Activated T-helper 17 cell treated with anti-CD3 and anti-CD28 coated beads, Interleukin-2, amount 50 U/mL, for 72 hours (primary cell): ENCODE measurements at regions not wholly inside any gene's neighbourhood (a gene's known extent, or its start where the extent isn't known, plus 50 kb on each side); places are given as distances from the start of the nearest gene placed in this dataset.

Source experiments
- ATAC-seq: fragments of 150-1000 bp; cut with Tn5 transposase; replicated peaks from 2 replicates; pipeline ENCODE4 v1.10.0; 2021; ENCODE audit warnings: mild to moderate bottlenecking, moderate library complexity
- H3K27ac Mint-ChIP-seq: one replicate; pipeline ENCODE4 v1.8.0; 2022; ENCODE audit warnings: mixed read lengths
- H3K27me3 Mint-ChIP-seq: one replicate; pipeline ENCODE4 v1.8.0; 2022; ENCODE audit warnings: mixed read lengths
- H3K36me3 Mint-ChIP-seq: one replicate; pipeline ENCODE4 v1.8.0; 2022; ENCODE audit warnings: low read depth, mild to moderate bottlenecking, mixed read lengths
- H3K4me1 Mint-ChIP-seq: one replicate; pipeline ENCODE4 v1.8.0; 2022; ENCODE audit warnings: mixed read lengths
- H3K4me3 Mint-ChIP-seq: one replicate; pipeline ENCODE4 v1.8.0; 2022; ENCODE audit warnings: mild to moderate bottlenecking, mixed read lengths
- H3K9me3 Mint-ChIP-seq: one replicate; pipeline ENCODE4 v1.8.0; 2022; ENCODE audit warnings: mixed read lengths

- no peaks in the 10 kb centered on the region for H3K36me3 Mint-ChIP-seq
- H3K9me3 Mint-ChIP-seq: no peaks in the 10 kb centered on the region
- H3K4me1 Mint-ChIP-seq: peaks cover 5% of the 10 kb centered on the region
- no peaks in the 10 kb centered on the region for H3K27me3 Mint-ChIP-seq
- ATAC-seq: no peak
- H3K4me3 Mint-ChIP-seq: no peak overlapping the region
- no peak overlapping the region for H3K27ac Mint-ChIP-seq
Measured at GRCh38 chr2:8028981-8029380, 652.9 kb upstream of the ID2 start.

- no peak overlapping the region for H3K4me3 Mint-ChIP-seq
- H3K9me3 Mint-ChIP-seq: no peaks in the 10 kb centered on the region
- ATAC-seq: peak; percentile 86
- H3K27me3 Mint-ChIP-seq: no peaks in the 10 kb centered on the region
- peak overlapping the region; percentile 5 for H3K27ac Mint-ChIP-seq
- peaks cover 5% of the 10 kb centered on the region for H3K4me1 Mint-ChIP-seq
- H3K36me3 Mint-ChIP-seq: no peaks in the 10 kb centered on the region
Measured at GRCh38 chr2:8030573-8031303, 651.1 kb upstream of the ID2 start.

- ATAC-seq: no peak
- Mint-ChIP-seq H3K4me3 (no peak overlapping the region), H3K27me3 (no peaks in the 10 kb centered on the region), H3K36me3 (no peaks in the 10 kb centered on the region), H3K4me1 (peaks cover 5% of the 10 kb centered on the region), H3K27ac (peak overlapping the region; percentile 5), H3K9me3 (no peaks in the 10 kb centered on the region)
Measured at GRCh38 chr2:8031370-8031769, 650.5 kb upstream of the ID2 start.

GRCh38 chr2:8033546-8034096 lies 648.2 kb upstream of the ID2 start:
- Mint-ChIP-seq H3K36me3 (no peaks in the 10 kb centered on the region), H3K4me3 (no peak overlapping the region), H3K27ac (no peak overlapping the region), H3K4me1 (peaks cover 5% of the 10 kb centered on the region), H3K9me3 (no peaks in the 10 kb centered on the region), H3K27me3 (no peaks in the 10 kb centered on the region)
- no peak for ATAC-seq

- H3K27ac Mint-ChIP-seq: no peak overlapping the region
- no peak overlapping the region for H3K4me3 Mint-ChIP-seq
- no peaks in the 10 kb centered on the region for H3K4me1 Mint-ChIP-seq
- H3K36me3 Mint-ChIP-seq: no peaks in the 10 kb centered on the region
- H3K9me3 Mint-ChIP-seq: no peaks in the 10 kb centered on the region
- no peaks in the 10 kb centered on the region for H3K27me3 Mint-ChIP-seq
- no peak for ATAC-seq
Measured at GRCh38 chr2:8036366-8036765, 645.5 kb upstream of the ID2 start.

GRCh38 chr2:8039732-8040131 lies 642.1 kb upstream of the ID2 start:
- Mint-ChIP-seq H3K4me1 (no peaks in the 10 kb centered on the region), H3K27me3 (no peaks in the 10 kb centered on the region), H3K9me3 (peaks cover under 1% of the 10 kb centered on the region), H3K36me3 (no peaks in the 10 kb centered on the region), H3K27ac (no peak overlapping the region), H3K4me3 (no peak overlapping the region)
- ATAC-seq: no peak

GRCh38 chr2:8043295-8043694 lies 638.6 kb upstream of the ID2 start:
- no peak overlapping the region for H3K27ac Mint-ChIP-seq
- H3K36me3 Mint-ChIP-seq: no peaks in the 10 kb centered on the region

GRCh38 chr2:8044046-8044594 lies 637.7 kb upstream of the ID2 start:
- no peak overlapping the region for H3K4me3 Mint-ChIP-seq
- no peaks in the 10 kb centered on the region for H3K36me3 Mint-ChIP-seq
- ATAC-seq: no peak

More at GRCh38 chr2:8043295-8043694, 638.6 kb upstream of the ID2 start:
- Mint-ChIP-seq H3K9me3 (peaks cover 3% of the 10 kb centered on the region), H3K27me3 (no peaks in the 10 kb centered on the region), H3K4me3 (no peak overlapping the region), H3K4me1 (no peaks in the 10 kb centered on the region)
- no peak for ATAC-seq

DNA sequence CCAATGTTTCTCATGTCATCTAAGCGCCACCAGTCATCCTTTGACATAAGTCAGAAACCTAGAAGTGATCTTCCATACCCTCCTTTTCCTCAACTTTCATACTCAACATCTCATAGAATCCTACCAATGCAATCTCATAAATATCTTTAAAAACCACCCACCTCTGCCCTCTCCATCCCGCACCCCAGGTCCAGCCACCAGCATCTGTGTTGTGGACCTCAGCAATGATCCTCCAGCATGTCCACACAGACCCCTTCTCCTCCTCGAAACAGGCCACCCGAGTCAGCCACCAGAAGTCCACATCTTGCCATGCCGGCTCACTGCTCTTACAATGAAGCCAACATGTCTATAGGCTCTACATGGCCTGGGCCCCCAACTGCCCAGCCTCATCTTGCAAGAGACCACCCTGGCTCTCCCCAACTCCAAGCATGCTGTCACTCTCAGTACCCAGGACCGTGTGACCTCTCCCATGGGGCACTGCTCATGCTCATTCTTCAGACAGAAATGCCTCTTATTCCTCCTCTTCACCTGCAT lies 636.7 kb upstream of the ID2 start:
- H3K4me3 Mint-ChIP-seq: no peak overlapping the region
- H3K36me3 Mint-ChIP-seq: peaks cover 2% of the 10 kb centered on the region
- no peaks in the 10 kb centered on the region for H3K27me3 Mint-ChIP-seq
- peak overlapping the region; percentile 59 for H3K27ac Mint-ChIP-seq
- H3K9me3 Mint-ChIP-seq: peaks cover 3% of the 10 kb centered on the region
- no peak for ATAC-seq
- peaks cover 7% of the 10 kb centered on the region for H3K4me1 Mint-ChIP-seq

More at GRCh38 chr2:8044046-8044594, 637.7 kb upstream of the ID2 start:
- Mint-ChIP-seq H3K27ac (peak overlapping the region; percentile 59), H3K9me3 (peaks cover 3% of the 10 kb centered on the region), H3K4me1 (no peaks in the 10 kb centered on the region), H3K27me3 (no peaks in the 10 kb centered on the region)

- Mint-ChIP-seq H3K4me3 (no peak overlapping the region), H3K4me1 (peaks cover 17% of the 10 kb centered on the region), H3K27me3 (no peaks in the 10 kb centered on the region), H3K27ac (no peak overlapping the region), H3K9me3 (peaks cover 3% of the 10 kb centered on the region), H3K36me3 (peaks cover 13% of the 10 kb centered on the region)
- no peak for ATAC-seq
Measured at GRCh38 chr2:8046849-8047248, 635.0 kb upstream of the ID2 start.

DNA sequence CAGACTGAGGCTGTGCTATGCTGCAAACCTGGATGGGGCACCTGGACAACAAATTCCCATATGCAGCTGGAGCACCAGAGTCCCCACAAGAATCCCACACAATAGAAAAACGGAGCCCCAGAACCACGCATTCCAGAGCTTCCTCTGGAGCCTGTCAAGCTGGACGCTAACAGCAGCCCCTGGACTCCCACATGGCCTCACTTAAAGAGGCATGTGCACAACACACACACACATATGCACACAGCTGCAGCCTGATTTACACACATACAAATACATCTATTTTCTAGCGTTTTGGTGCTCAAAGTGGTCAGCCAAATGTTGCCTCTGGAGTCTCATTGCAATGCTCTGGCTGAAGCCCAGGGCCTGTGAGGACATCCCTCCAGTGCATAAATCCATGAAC lies 632.7 kb upstream of the ID2 start:
- peak overlapping the region; percentile 97 for H3K27ac Mint-ChIP-seq
- H3K4me3 Mint-ChIP-seq: peak overlapping the region; percentile 75
- peaks cover 3% of the 10 kb centered on the region for H3K9me3 Mint-ChIP-seq
- H3K27me3 Mint-ChIP-seq: no peaks in the 10 kb centered on the region
- H3K4me1 Mint-ChIP-seq: peaks cover 29% of the 10 kb centered on the region
- no peak for ATAC-seq
- H3K36me3 Mint-ChIP-seq: peaks cover 26% of the 10 kb centered on the region

DNA sequence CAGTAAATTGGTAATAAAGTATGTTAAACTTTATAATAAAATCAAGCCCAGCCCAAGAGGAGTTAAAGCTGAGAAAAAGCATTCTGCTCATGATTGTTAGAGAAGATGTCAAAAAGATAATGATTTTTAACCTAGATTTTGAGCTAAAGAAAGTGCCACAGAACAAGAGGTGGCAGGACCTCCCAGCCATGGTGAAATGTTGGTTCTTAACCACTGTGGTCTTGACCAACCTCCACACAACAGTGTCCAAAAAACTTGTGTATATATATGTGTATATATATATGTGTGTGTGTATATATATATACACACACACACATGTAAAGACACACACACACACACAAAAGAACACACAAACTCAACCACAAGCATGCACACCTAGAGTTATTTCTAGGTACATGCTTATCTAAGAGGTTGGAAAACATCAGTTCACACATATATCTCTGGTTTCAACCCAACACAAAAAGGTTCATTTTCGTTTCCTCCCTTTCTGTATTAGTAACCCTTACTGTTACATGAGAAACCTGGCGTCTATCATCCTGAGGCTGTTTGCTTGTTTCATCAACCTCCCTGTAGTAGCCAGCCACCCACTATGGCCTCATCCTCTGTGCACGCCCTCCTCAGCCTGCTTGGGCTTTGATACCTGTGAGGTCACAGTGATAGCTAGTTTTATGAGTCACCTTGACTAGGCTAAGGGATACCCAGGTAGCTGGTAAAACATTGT lies 631.8 kb upstream of the ID2 start:
- Mint-ChIP-seq H3K4me1 (peaks cover 29% of the 10 kb centered on the region), H3K27me3 (no peaks in the 10 kb centered on the region), H3K9me3 (no peaks in the 10 kb centered on the region), H3K27ac (peak overlapping the region; percentile 97), H3K36me3 (peaks cover 26% of the 10 kb centered on the region), H3K4me3 (peak overlapping the region; percentile 75)
- ATAC-seq: peak; percentile 95

DNA sequence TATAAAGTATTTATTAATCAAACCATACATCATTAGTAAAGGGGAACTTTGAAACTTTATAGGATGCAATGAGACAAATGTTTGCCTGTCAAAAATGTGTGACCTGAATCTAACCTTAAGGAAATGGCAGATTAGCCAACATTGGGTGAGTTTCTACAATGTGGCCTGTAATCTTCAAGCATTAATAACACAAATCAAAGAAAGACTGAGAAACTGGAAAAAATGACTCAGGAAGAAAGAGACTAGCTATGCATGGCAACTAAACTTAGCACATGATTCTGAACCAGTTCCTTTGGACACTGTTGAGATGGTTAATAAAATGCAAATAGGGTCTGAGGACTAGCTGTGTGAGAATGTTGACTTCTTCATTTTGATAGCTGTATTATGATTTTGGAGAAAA lies 628.6 kb upstream of the ID2 start:
- H3K27ac Mint-ChIP-seq: peak overlapping the region; percentile 53
- peaks cover 31% of the 10 kb centered on the region for H3K4me1 Mint-ChIP-seq
- no peaks in the 10 kb centered on the region for H3K27me3 Mint-ChIP-seq
- H3K4me3 Mint-ChIP-seq: peak overlapping the region; percentile 75
- ATAC-seq: no peak
- peaks cover 26% of the 10 kb centered on the region for H3K36me3 Mint-ChIP-seq
- peaks cover 8% of the 10 kb centered on the region for H3K9me3 Mint-ChIP-seq

GRCh38 chr2:8054070-8054469 lies 627.8 kb upstream of the ID2 start:
- H3K27ac Mint-ChIP-seq: no peak overlapping the region
- no peak overlapping the region for H3K4me3 Mint-ChIP-seq
- ATAC-seq: no peak
- H3K4me1 Mint-ChIP-seq: peaks cover 37% of the 10 kb centered on the region
- peaks cover 9% of the 10 kb centered on the region for H3K9me3 Mint-ChIP-seq
- H3K36me3 Mint-ChIP-seq: peaks cover 26% of the 10 kb centered on the region
- no peaks in the 10 kb centered on the region for H3K27me3 Mint-ChIP-seq
